Neuronal stem cell (in vitro differentiated cells): ENCODE measurements at regions not wholly inside any gene's neighbourhood (a gene's known extent, or its start where the extent isn't known, plus 50 kb on each side); places are given as distances from the start of the nearest gene placed in this dataset.

Experiments
- DNase-seq: peaks from one replicate; pipeline ENCODE4 v3.0.0-alpha.2; 2013; ENCODE audit warnings: low spot score
- H2AFZ ChIP-seq: one replicate; pipeline ENCODE4 v1.6.1; 2013; ENCODE audit warnings: mild to moderate bottlenecking, low read length, inconsistent platforms
- H2AK5ac ChIP-seq: 2 replicates; pipeline ENCODE4 v1.6.1; 2013; ENCODE audit warnings: low read depth, mild to moderate bottlenecking, inconsistent platforms, low read length, moderate library complexity, mixed read lengths
- H2BK120ac ChIP-seq: 2 replicates; pipeline ENCODE4 v1.6.1; 2013; ENCODE audit warnings: low read depth, mild to moderate bottlenecking, inconsistent platforms, low read length, moderate library complexity, mixed read lengths
- H2BK12ac ChIP-seq: one replicate; pipeline ENCODE4 v1.6.1; 2013; ENCODE audit warnings: low read length, inconsistent platforms
- H2BK15ac ChIP-seq: 2 replicates; pipeline ENCODE4 v1.6.1; 2013; ENCODE audit warnings: mild to moderate bottlenecking, low read length, inconsistent platforms, mixed read lengths
- H2BK5ac ChIP-seq: one replicate; pipeline ENCODE4 v1.6.1; 2013; ENCODE audit warnings: inconsistent platforms, mild to moderate bottlenecking, low read length, moderate library complexity
- H3K14ac ChIP-seq: one replicate; pipeline ENCODE4 v1.6.1; 2013; ENCODE audit warnings: low read length, inconsistent platforms
- H3K18ac ChIP-seq: 2 replicates; pipeline ENCODE4 v1.6.1; 2013; ENCODE audit warnings: low read length, inconsistent platforms
- H3K23ac ChIP-seq: 2 replicates; pipeline ENCODE4 v1.6.1; 2013; ENCODE audit warnings: low read depth, mild to moderate bottlenecking, mixed read lengths, low read length, inconsistent platforms; ENCODE audit not compliant: poor library complexity
- H3K27ac ChIP-seq: replicated peaks from 3 replicates; pipeline ENCODE4 v1.5.1; 2013; ENCODE audit warnings: low read length, inconsistent platforms
- H3K27me3 ChIP-seq, 3 experiments: 2 replicates each; pipeline ENCODE4 v1.6.1; 2013; ENCODE audit warnings: low read length in 3 of 3, mild to moderate bottlenecking in 2 of 3, inconsistent platforms in 1 of 3, low read depth in 1 of 3, mixed read lengths in 1 of 3, moderate library complexity in 1 of 3; ENCODE audit not compliant: control insufficient read depth in 3 of 3, insufficient read depth in 3 of 3
- H3K36me3 ChIP-seq, 2 donors: replicated peaks in 1 of 2; 2 replicates each; pipeline ENCODE4 v1.6.1; 2013; ENCODE audit warnings: low read length in 2 of 2; ENCODE audit not compliant: control insufficient read depth in 2 of 2, insufficient read depth in 2 of 2
- H3K4ac ChIP-seq: 2 replicates; pipeline ENCODE4 v1.6.1; 2013; ENCODE audit warnings: inconsistent platforms, mild to moderate bottlenecking, low read length, moderate library complexity
- H3K4me1 ChIP-seq, 2 donors: 1 replicate in 1 of 2; 2 replicates in 1 of 2; pipeline ENCODE4 v1.6.1; 2013; ENCODE audit warnings: low read length in 2 of 2, low read depth in 1 of 2; ENCODE audit not compliant: control insufficient read depth in 2 of 2, insufficient read depth in 1 of 2
- H3K4me2 ChIP-seq: one replicate; pipeline ENCODE4 v1.6.1; 2013; ENCODE audit warnings: mild to moderate bottlenecking, low read length, inconsistent platforms; ENCODE audit not compliant: insufficient read depth, poor library complexity, severe bottlenecking
- H3K4me3 ChIP-seq, 2 donors: 2 replicates each; pipeline ENCODE4 v1.5.1; 2013; ENCODE audit warnings: low read length in 2 of 2, mild to moderate bottlenecking in 2 of 2, inconsistent platforms in 1 of 2, moderate library complexity in 1 of 2
- H3K79me1 ChIP-seq: one replicate; pipeline ENCODE4 v1.6.1; 2013; ENCODE audit warnings: low read depth, mild to moderate bottlenecking, inconsistent platforms, low read length, moderate library complexity
- H3K9ac ChIP-seq: one replicate; pipeline ENCODE4 v1.6.1; 2013; ENCODE audit warnings: mild to moderate bottlenecking, low read depth, low read length, inconsistent platforms; ENCODE audit not compliant: poor library complexity
- H3K9me3 ChIP-seq, 2 donors: replicated peaks in 1 of 2; 2 replicates each; pipeline versions ENCODE3 to v1.6.1; 2013; ENCODE audit warnings: low read length in 2 of 2, mild to moderate bottlenecking in 2 of 2, inconsistent platforms in 1 of 2, low read depth in 1 of 2, mixed read lengths in 1 of 2, moderate library complexity in 1 of 2; ENCODE audit not compliant: control insufficient read depth in 2 of 2, insufficient read depth in 1 of 2
- H4K8ac ChIP-seq: one replicate; pipeline ENCODE4 v1.6.1; 2013; ENCODE audit warnings: low read depth, mild to moderate bottlenecking, inconsistent platforms, low read length, moderate library complexity
- H4K91ac ChIP-seq: one replicate; pipeline ENCODE4 v1.6.1; 2013; ENCODE audit warnings: low read length, low read depth, mild to moderate bottlenecking, inconsistent platforms; ENCODE audit not compliant: poor library complexity
- WGBS, 2 donors: extraction: QIAGEN DNeasy Blood & Tissue Kit; methylation state at CpG; one replicate each; pipeline ENCODE4 v1.1.7; 2013; ENCODE audit warnings: missing lambda C conversion rate in 2 of 2, mixed read lengths in 1 of 2; ENCODE audit not compliant: insufficient read length in 2 of 2, insufficient replicate concordance in 1 of 2; ENCODE audit errors: extremely low coverage in 2 of 2; 5-methylcytosine and 5-hydroxymethylcytosine counted together

DNA sequence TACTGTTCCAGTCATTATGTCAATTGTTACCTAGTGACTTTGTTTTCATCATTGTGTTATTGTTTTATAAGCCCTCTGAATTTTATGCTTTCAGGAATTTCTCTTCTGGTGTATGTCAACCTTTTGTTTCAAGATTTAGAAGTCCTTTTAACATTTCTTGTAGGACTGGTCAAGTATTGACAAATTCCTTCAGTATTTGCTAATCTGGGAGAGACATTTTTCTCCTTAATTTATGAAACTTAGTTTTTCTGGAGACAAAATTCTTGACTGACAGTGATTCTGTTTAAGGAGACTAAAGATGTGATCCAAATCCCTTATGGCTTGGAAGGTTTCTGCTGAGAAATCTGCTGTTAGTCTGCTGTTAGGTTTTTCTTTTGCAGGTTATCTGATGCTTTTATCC, 84.9 kb upstream of the NT5C1B start:
- Histone ChIP-seq H4K8ac (no peak overlapping the region), H2AFZ (no peak overlapping the region), H3K23ac (no peak overlapping the region), H3K14ac (no peak overlapping the region), H3K4me3 (no peak overlapping the region), H3K9ac (no peak overlapping the region), H2BK12ac (no peak overlapping the region), H2BK120ac (no peak overlapping the region), H3K9me3 (no peaks in the 10 kb centered on the region), H3K27ac (no peak overlapping the region), H3K4me1 (no peaks in the 10 kb centered on the region), H2BK5ac (no peak overlapping the region), H4K91ac (no peak overlapping the region), H3K4me2 (no peak overlapping the region), H3K4ac (no peak overlapping the region), H2BK15ac (no peak overlapping the region), H2AK5ac (no peak overlapping the region), H3K79me1 (no peaks in the 10 kb centered on the region), H3K18ac (no peak overlapping the region), H3K36me3 (no peaks in the 10 kb centered on the region), H3K27me3 (no peaks in the 10 kb centered on the region)
- no peak for DNase-seq

DNA sequence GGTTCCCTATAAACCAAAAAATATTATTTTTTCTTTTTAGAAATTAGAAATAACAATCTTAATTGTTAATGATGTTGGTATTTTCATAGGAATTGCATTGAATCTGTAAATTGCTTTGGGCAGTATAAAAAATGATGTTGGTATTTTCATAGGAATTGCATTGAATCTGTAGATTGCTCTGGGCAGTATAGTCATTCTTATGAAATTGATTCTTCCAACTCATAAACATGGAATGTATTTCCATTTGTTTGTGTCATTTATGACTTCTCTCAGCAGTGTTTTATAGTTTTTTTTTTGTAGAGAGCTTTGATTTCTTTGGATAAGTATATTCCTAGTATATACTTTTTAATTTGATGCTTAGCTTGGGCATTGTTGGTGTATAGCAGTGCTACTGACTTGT, 82.0 kb upstream of the NT5C1B start:
- Histone ChIP-seq H3K27ac (no peak overlapping the region), H3K14ac (no peak overlapping the region)
- DNase-seq: no peak

DNA sequence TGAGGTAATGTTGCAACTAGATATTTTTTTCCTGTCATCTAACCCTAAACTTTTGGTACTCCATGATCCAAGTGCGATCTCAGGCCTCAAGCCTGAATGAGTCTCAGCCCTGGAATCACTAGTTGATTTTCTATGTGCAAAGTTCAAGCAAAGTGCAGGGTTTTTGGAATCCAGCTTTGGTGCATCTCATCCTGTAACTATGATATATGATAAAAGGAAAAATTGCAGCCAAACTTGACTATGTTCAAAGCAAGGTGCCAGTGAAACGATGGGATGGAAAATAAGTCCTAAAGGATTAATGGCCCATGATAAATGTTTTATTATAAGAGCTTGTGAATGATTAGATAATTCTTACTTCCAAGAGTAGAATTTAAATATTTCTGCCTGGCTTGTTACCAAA, 78.9 kb upstream of the NT5C1B start:
- Histone ChIP-seq H3K4me3 (no peak overlapping the region), H2BK120ac (no peak overlapping the region), H2BK12ac (no peak overlapping the region), H4K8ac (no peak overlapping the region), H3K36me3 (no peaks in the 10 kb centered on the region), H2BK15ac (no peak overlapping the region), H2BK5ac (no peak overlapping the region), H3K27ac (no peak overlapping the region), H3K9me3 (no peaks in the 10 kb centered on the region), H2AFZ (no peak overlapping the region), H2AK5ac (no peak overlapping the region), H3K27me3 (no peaks in the 10 kb centered on the region), H3K14ac (no peak overlapping the region), H4K91ac (no peak overlapping the region), H3K4me2 (no peak overlapping the region), H3K4ac (no peak overlapping the region), H3K9ac (no peak overlapping the region), H3K18ac (no peak overlapping the region), H3K79me1 (no peaks in the 10 kb centered on the region), H3K23ac (no peak overlapping the region), H3K4me1 (peaks cover 0 to 2% of the 10 kb centered on the region in 2 donors)
- WGBS, 2 donors: no CpG with 5 or more reads among the region's 2 CpGs
- DNase-seq: no peak

More for the DNA sequence above, 82.0 kb upstream of the NT5C1B start:
- Histone ChIP-seq H3K18ac (no peak overlapping the region), H3K4ac (no peak overlapping the region), H2BK12ac (no peak overlapping the region), H3K9me3 (no peaks in the 10 kb centered on the region), H3K36me3 (no peaks in the 10 kb centered on the region), H2BK15ac (no peak overlapping the region), H3K23ac (no peak overlapping the region), H3K9ac (no peak overlapping the region), H2AFZ (no peak overlapping the region), H4K91ac (no peak overlapping the region), H3K4me1 (no peaks in the 10 kb centered on the region), H3K79me1 (no peaks in the 10 kb centered on the region), H4K8ac (no peak overlapping the region), H2BK120ac (no peak overlapping the region), H3K4me3 (no peak overlapping the region), H2AK5ac (no peak overlapping the region), H2BK5ac (no peak overlapping the region), H3K4me2 (no peak overlapping the region), H3K27me3 (no peaks in the 10 kb centered on the region)

DNA sequence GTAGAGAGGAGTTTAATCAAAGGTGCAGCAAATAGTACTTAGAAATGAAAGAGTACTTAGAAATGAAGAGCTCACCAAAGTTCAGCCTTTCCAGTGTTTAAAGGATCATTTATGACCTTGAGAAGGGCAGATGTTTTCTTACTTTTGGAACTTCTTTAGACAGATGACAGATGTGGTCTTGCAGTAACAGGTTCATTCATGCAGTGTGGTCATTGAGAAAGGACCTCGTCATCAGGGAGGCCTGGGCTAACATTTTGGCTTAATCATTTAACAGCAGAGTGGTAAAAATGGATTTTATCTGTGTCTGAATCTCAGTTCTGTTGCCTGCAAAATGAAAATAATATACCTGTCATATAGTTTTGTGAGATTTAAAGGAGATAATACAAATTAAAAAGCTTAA, 75.1 kb upstream of the NT5C1B start:
- H2AK5ac ChIP-seq: no peak overlapping the region
- H3K4me3 ChIP-seq: no peak overlapping the region
- no peak overlapping the region for H3K4ac ChIP-seq
- no peak overlapping the region for H2BK12ac ChIP-seq
- no peaks in the 10 kb centered on the region for H3K79me1 ChIP-seq
- no peak overlapping the region for H3K9ac ChIP-seq
- H2AFZ ChIP-seq: no peak overlapping the region
- H3K9me3 ChIP-seq: no peaks in the 10 kb centered on the region
- no peak overlapping the region for H2BK15ac ChIP-seq
- no peak overlapping the region for H3K4me2 ChIP-seq
- H3K27ac ChIP-seq: no peak overlapping the region
- H3K18ac ChIP-seq: no peak overlapping the region
- no peak overlapping the region for H3K23ac ChIP-seq
- no peak for DNase-seq
- H4K8ac ChIP-seq: no peak overlapping the region
- no peaks in the 10 kb centered on the region for H3K36me3 ChIP-seq
- H2BK5ac ChIP-seq: no peak overlapping the region
- peaks cover 0 to 2% of the 10 kb centered on the region in 2 donors for H3K4me1 ChIP-seq
- H2BK120ac ChIP-seq: no peak overlapping the region
- no peaks in the 10 kb centered on the region for H3K27me3 ChIP-seq
- H3K14ac ChIP-seq: no peak overlapping the region
- WGBS, 2 donors: no CpG with 5 or more reads among the region's 1 CpG
- H4K91ac ChIP-seq: no peak overlapping the region
